Keratinocyte (primary cell): ENCODE measurements at regions not wholly inside any gene's neighbourhood (a gene's known extent, or its start where the extent isn't known, plus 50 kb on each side); places are given as distances from the start of the nearest gene placed in this dataset.

Experiments used
- DNase-seq: peaks from one replicate; pipeline ENCODE4 v3.0.0-alpha.2; 2011; ENCODE audit warnings: low read depth, missing footprints, low spot score
- FAIRE-seq: peaks from 2 replicates; lab custom pipeline; 2011; peaks lifted over from hg19 to GRCh38; lab: Jason Lieb, UNC
- H2AFZ ChIP-seq: 2 replicates; pipeline ENCODE4 v1.6.0; 2012; ENCODE audit warnings: low read length, control low read depth, inconsistent platforms; ENCODE audit not compliant: control insufficient read depth
- H3K27ac ChIP-seq: 2 replicates; pipeline ENCODE4 v1.5.1; 2011; ENCODE audit warnings: low read length; ENCODE audit not compliant: control insufficient read depth, insufficient read depth
- H3K27me3 ChIP-seq: 3 replicates; pipeline ENCODE4 v1.6.0; 2011; ENCODE audit warnings: low read length; ENCODE audit not compliant: control insufficient read depth, insufficient read depth; ENCODE audit errors: extremely low read depth
- H3K36me3 ChIP-seq, 2 experiments: 2 replicates in 1 of 2; 3 replicates in 1 of 2; pipeline ENCODE4 v1.5.1; 2011; ENCODE audit warnings: low read length in 2 of 2, mild to moderate bottlenecking in 1 of 2; ENCODE audit not compliant: control insufficient read depth in 2 of 2, insufficient read depth in 2 of 2; ENCODE audit errors: extremely low read depth in 1 of 2
- H3K4me1 ChIP-seq: 3 replicates; pipeline ENCODE4 v1.5.1; 2011; ENCODE audit warnings: low read length; ENCODE audit not compliant: control insufficient read depth, insufficient read depth; ENCODE audit errors: extremely low read depth
- H3K4me2 ChIP-seq: 3 replicates; pipeline ENCODE4 v1.6.0; 2011; ENCODE audit warnings: low read depth, low read length; ENCODE audit not compliant: control insufficient read depth, insufficient read depth; ENCODE audit errors: extremely low read depth
- H3K4me3 ChIP-seq, 3 experiments: fragments of 200-600 bp in 1 of 3; sonication (generic) in 1 of 3; 2 replicates in 2 of 3; 3 replicates in 1 of 3; pipeline ENCODE4 v1.5.1; 2011 to 2016; ENCODE audit warnings: low read length in 3 of 3, mild to moderate bottlenecking in 3 of 3, control low read depth in 2 of 3, inconsistent platforms in 1 of 3, low read depth in 1 of 3, mixed read lengths in 1 of 3, mixed run types in 1 of 3, moderate library complexity in 1 of 3; ENCODE audit not compliant: control insufficient read depth in 2 of 3, insufficient read depth in 2 of 3; ENCODE audit errors: extremely low read depth in 1 of 3
- H3K79me2 ChIP-seq: 2 replicates; pipeline ENCODE4 v1.6.0; 2012; ENCODE audit warnings: low read length; ENCODE audit not compliant: control insufficient read depth, insufficient read depth
- H3K9ac ChIP-seq: 3 replicates; pipeline ENCODE4 v1.6.0; 2011; ENCODE audit warnings: low read length; ENCODE audit not compliant: control insufficient read depth, insufficient read depth; ENCODE audit errors: extremely low read depth
- H3K9me1 ChIP-seq: 3 replicates; pipeline ENCODE4 v1.6.0; 2011; ENCODE audit warnings: low read length; ENCODE audit not compliant: control insufficient read depth, insufficient read depth; ENCODE audit errors: extremely low read depth
- H3K9me3 ChIP-seq: 2 replicates; pipeline ENCODE4 v1.5.1; 2012; ENCODE audit warnings: low read depth, low read length; ENCODE audit not compliant: control insufficient read depth
- H4K20me1 ChIP-seq: 3 replicates; pipeline ENCODE4 v1.6.0; 2011; ENCODE audit warnings: low read length; ENCODE audit not compliant: control insufficient read depth, insufficient read depth; ENCODE audit errors: extremely low read depth
- CTCF ChIP-seq, 3 experiments: IDR thresholded peaks in 1 of 3; conservative IDR thresholded peaks in 1 of 3; optimal IDR thresholded peaks in 1 of 3; 2 replicates in 2 of 3; 3 replicates in 1 of 3; pipeline versions ENCODE3 to v1.5.1; 2011; ENCODE audit warnings: low read length in 3 of 3, mild to moderate bottlenecking in 3 of 3, moderate library complexity in 2 of 3, control low read depth in 1 of 3, inconsistent platforms in 1 of 3; ENCODE audit not compliant: insufficient read depth in 2 of 3; ENCODE audit errors: extremely low read depth in 1 of 3
- EZH2 ChIP-seq: IDR thresholded peaks from one replicate; pipeline ENCODE4 v1.6.1; 2012; ENCODE audit warnings: inconsistent platforms, mild to moderate bottlenecking, low read length, moderate library complexity
- dilution Hi-C: fragments of 300-500 bp; cut with MboI; formaldehyde crosslinking; loops from one replicate; pipeline ENCODE4 v1.7.0; 2020; ENCODE audit warnings: low sequenced_read_pairs; ENCODE audit not compliant: extremely low pct_ligation_motif_present

- Histone ChIP-seq H2AFZ (no peak overlapping the region), H3K9me3 (no peaks in the 10 kb centered on the region), H3K36me3 (no peaks in the 10 kb centered on the region), H3K9me1 (no peaks in the 10 kb centered on the region), H3K4me2 (no peak overlapping the region), H3K27me3 (no peaks in the 10 kb centered on the region), H3K4me3 (no peak overlapping the region), H3K27ac (no peak overlapping the region), H3K4me1 (no peaks in the 10 kb centered on the region), H3K9ac (no peak overlapping the region), H4K20me1 (no peaks in the 10 kb centered on the region), H3K79me2 (no peaks in the 10 kb centered on the region)
- dilution Hi-C loops: no loop called here
- no peak for FAIRE-seq
- TF ChIP-seq EZH2 (no peak), CTCF (optimal IDR thresholded peaks at IDR 0.05 in 1 of 3, IDR thresholded peaks at IDR 0.05 in 1 of 3, conservative IDR thresholded peaks at IDR 0.05 in 1 of 3; ENCODE audit: extremely low read depth in 1 of 3, insufficient read depth in 2 of 3, low read length in 3 of 3) (no peak)
- DNase-seq: no peak
Measured at GRCh38 chr21:19268686-19269085, 865.1 kb upstream of the TMPRSS15 start.

- Histone ChIP-seq H3K9me3 (no peaks in the 10 kb centered on the region), H3K4me2 (no peak overlapping the region), H3K27me3 (no peaks in the 10 kb centered on the region), H3K4me1 (no peaks in the 10 kb centered on the region), H3K36me3 (no peaks in the 10 kb centered on the region), H3K9ac (no peak overlapping the region), H3K4me3 (no peak overlapping the region), H3K27ac (no peak overlapping the region), H3K9me1 (no peaks in the 10 kb centered on the region), H4K20me1 (no peaks in the 10 kb centered on the region), H3K79me2 (no peaks in the 10 kb centered on the region), H2AFZ (no peak overlapping the region)
- FAIRE-seq (no peak), DNase-seq (no peak)
- dilution Hi-C loops: no loop called here
- TF ChIP-seq CTCF (optimal IDR thresholded peaks at IDR 0.05 in 1 of 3, IDR thresholded peaks at IDR 0.05 in 1 of 3, conservative IDR thresholded peaks at IDR 0.05 in 1 of 3; ENCODE audit: extremely low read depth in 1 of 3, insufficient read depth in 2 of 3, low read length in 3 of 3) (no peak), EZH2 (no peak)
Measured at GRCh38 chr21:19275065-19275464, 871.5 kb upstream of the TMPRSS15 start.
